Astrocyte (in vitro differentiated cells and primary cell): ENCODE measurements at regions not wholly inside any gene's neighbourhood (a gene's known extent, or its start where the extent isn't known, plus 50 kb on each side); places are given as distances from the start of the nearest gene placed in this dataset.

Experiments
- EZH2 ChIP-seq: IDR thresholded peaks from 2 replicates; pipeline ENCODE4 v1.6.1; 2012; ENCODE audit warnings: mild to moderate bottlenecking, low read length, inconsistent platforms; ENCODE audit not compliant: insufficient read depth
- TF ChIP-seq, protein P1 (sequence below): IDR thresholded peaks from 2 replicates; pipeline ENCODE4 v1.5.1; 2011; ENCODE audit warnings: low read depth, mild to moderate bottlenecking, inconsistent platforms, low read length, moderate library complexity; ENCODE audit not compliant: insufficient read depth

DNA sequence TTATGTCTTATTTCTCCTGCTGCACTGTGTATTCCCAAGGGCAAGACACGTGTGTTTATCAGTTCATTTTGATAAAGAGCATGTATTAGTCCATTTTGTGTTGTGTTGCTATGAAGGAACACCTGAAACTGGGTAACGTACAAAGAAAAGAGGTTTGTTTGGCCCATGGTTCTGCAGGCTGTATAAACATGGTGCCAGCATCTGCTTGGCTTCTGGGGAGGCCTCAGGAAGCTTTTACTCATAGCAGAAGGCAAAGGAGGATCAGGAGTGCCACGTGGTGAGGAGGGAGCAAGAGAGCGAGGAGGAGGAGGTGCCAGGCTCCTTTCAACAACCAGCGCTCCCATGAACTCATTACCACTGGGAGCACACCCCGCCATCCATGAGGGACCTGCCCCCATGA, 214.0 kb downstream of the UQCRFS1 start:
- TF ChIP-seq, protein P1, sequence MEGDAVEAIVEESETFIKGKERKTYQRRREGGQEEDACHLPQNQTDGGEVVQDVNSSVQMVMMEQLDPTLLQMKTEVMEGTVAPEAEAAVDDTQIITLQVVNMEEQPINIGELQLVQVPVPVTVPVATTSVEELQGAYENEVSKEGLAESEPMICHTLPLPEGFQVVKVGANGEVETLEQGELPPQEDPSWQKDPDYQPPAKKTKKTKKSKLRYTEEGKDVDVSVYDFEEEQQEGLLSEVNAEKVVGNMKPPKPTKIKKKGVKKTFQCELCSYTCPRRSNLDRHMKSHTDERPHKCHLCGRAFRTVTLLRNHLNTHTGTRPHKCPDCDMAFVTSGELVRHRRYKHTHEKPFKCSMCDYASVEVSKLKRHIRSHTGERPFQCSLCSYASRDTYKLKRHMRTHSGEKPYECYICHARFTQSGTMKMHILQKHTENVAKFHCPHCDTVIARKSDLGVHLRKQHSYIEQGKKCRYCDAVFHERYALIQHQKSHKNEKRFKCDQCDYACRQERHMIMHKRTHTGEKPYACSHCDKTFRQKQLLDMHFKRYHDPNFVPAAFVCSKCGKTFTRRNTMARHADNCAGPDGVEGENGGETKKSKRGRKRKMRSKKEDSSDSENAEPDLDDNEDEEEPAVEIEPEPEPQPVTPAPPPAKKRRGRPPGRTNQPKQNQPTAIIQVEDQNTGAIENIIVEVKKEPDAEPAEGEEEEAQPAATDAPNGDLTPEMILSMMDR, result no peak
- no peak for TF ChIP-seq EZH2
